Natural killer cell treated with Interleukin-12 subunit alpha and Interleukin-12 subunit beta and Interleukin-15 and Interleukin-18, amount 100 ng/mL, for 72 hours (primary cell): ENCODE measurements at regions not wholly inside any gene's neighbourhood (a gene's known extent, or its start where the extent isn't known, plus 50 kb on each side); places are given as distances from the start of the nearest gene placed in this dataset.

ENCODE experiments used
- ATAC-seq, 2 donors: fragments of 150-1000 bp; cut with Tn5 transposase in 1 of 2; sonication (Bioruptor Pico), chemical (Tn5 transposase) in 1 of 2; 2 replicates each; pipeline ENCODE4 v1.10.0; 2021
- DNase-seq: peaks from one replicate; pipeline ENCODE4 v3.0.0; 2022; ENCODE audit warnings: low spot score
- H3K27ac Mint-ChIP-seq, 2 donors: 1 replicate in 1 of 2; 2 replicates in 1 of 2; pipeline ENCODE4 v1.8.0; 2022; ENCODE audit warnings: mixed read lengths in 2 of 2, mild to moderate bottlenecking in 1 of 2, moderate library complexity in 1 of 2
- H3K27me3 Mint-ChIP-seq, 2 donors: 1 replicate in 1 of 2; 2 replicates in 1 of 2; pipeline ENCODE4 v1.8.0; 2022; ENCODE audit warnings: mixed read lengths in 2 of 2
- H3K36me3 Mint-ChIP-seq: one replicate; pipeline ENCODE4 v1.8.0; 2022; ENCODE audit warnings: mixed read lengths
- H3K4me1 Mint-ChIP-seq, 2 donors: 1 replicate in 1 of 2; 2 replicates in 1 of 2; pipeline ENCODE4 v1.8.0; 2022; ENCODE audit warnings: low read depth in 2 of 2, mixed read lengths in 2 of 2, mild to moderate bottlenecking in 1 of 2
- H3K4me3 Mint-ChIP-seq: one replicate; pipeline ENCODE4 v1.8.0; 2022; ENCODE audit warnings: mixed read lengths
- H3K9me3 Mint-ChIP-seq: 2 replicates; pipeline ENCODE4 v1.8.0; 2022; ENCODE audit warnings: mixed read lengths

DNA sequence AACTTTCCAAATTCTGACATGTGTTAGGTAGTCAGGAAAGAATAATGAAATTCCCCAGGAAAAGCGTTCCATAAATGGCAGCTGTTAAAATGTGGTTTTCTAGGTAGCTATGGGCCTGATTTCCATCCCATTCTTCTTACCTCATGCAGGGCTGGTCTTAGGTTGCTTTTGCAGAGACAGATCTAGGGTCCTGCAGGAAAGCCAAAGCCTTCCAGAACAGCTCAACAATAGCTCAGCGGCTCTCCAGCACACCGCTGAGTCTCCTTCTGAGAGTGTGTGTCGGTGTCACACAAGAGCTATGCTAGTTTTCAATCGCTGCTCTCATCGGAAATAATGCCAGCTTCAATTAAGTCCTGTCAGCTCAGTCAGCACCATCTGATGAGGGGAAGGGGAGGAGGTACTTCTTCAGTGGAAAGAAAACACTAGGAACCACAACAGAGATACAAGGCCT is 106.7 kb downstream of the TMEM30B start:
- H3K27me3 Mint-ChIP-seq, result peaks cover 30 to 50% of the 10 kb centered on the region in 2 donors
- H3K27ac Mint-ChIP-seq, result no peak overlapping the region
- peaks cover 9 to 15% of the 10 kb centered on the region in 2 donors for H3K4me1 Mint-ChIP-seq
- H3K9me3 Mint-ChIP-seq, result no peaks in the 10 kb centered on the region
- H3K4me3 Mint-ChIP-seq, result no peak overlapping the region
- DNase-seq (no peak), ATAC-seq (no peak)
- H3K36me3 Mint-ChIP-seq, result no peaks in the 10 kb centered on the region

DNA sequence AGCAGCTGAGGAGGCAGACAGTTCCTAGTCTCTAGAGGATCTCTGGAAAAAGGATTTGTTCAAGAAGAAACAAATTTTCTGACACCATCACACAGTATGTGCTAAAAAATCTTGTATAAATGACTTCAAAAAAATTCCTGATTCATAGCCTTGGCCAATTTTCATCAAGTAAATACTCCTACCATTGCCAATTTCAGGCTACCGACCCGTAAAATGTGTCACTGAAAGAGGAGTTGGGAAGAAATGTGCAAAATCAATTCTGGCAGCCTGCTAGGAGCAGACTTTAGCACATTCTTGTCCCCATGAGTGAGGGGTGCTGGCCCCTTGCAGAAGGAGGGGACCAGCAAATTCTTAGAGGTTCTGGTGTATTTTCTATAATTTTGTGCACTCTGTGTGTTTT is 109.4 kb downstream of the TMEM30B start:
- H3K27ac Mint-ChIP-seq, result no peak overlapping the region
- DNase-seq (no peak), ATAC-seq (no peak)
- peaks cover 18 to 31% of the 10 kb centered on the region in 2 donors for H3K27me3 Mint-ChIP-seq
- H3K9me3 Mint-ChIP-seq, result no peaks in the 10 kb centered on the region
- peaks cover 0 to 5% of the 10 kb centered on the region in 2 donors for H3K4me1 Mint-ChIP-seq
- no peak overlapping the region for H3K4me3 Mint-ChIP-seq
- H3K36me3 Mint-ChIP-seq, result no peaks in the 10 kb centered on the region

DNA sequence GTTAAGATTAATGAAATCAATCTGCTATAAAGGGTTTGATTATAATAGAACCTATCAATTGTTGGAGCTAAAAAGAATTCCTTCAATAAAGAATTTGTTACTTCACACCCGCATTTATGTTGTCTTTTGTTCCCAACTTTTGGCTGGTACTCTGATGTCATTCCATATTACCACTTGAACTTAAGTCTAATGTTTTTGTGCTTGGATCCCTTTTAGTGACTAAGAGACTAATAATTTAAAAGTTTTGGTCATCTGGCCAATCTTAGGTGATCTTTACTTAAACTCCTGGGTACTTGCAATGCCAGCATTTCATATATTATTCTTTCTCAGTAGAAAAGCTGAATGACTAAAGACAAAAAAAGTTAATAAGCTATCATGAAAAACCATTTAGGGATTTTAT is 113.0 kb downstream of the TMEM30B start:
- Mint-ChIP-seq H3K4me1 (no peaks in the 10 kb centered on the region), H3K4me3 (no peak overlapping the region), H3K36me3 (no peaks in the 10 kb centered on the region), H3K9me3 (peaks cover 4% of the 10 kb centered on the region), H3K27me3 (peaks cover 17 to 25% of the 10 kb centered on the region in 2 donors), H3K27ac (no peak overlapping the region)
- DNase-seq (no peak), ATAC-seq (no peak)

DNA sequence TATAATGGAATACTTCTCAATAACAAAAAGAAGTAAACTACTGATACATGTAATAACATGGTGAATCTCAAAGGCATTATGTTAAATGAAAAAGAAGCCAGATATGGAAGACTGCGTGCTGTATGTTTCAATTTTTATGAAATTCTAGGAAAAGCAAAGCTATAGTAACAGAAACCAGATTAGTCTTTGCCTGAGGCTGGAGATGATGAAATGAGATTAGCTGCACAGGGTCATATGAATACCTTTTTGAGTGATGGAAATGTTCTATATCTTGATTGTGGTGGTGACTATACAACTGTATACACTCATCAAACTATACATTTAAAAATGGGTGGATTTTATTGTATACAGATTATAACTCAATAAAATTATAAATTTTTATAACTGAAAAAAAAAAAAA is 113.5 kb downstream of the TMEM30B start:
- H3K27ac Mint-ChIP-seq, result no peak overlapping the region
- peaks cover 17 to 28% of the 10 kb centered on the region in 2 donors for H3K27me3 Mint-ChIP-seq
- H3K9me3 Mint-ChIP-seq, result peaks cover 4% of the 10 kb centered on the region
- DNase-seq (no peak), ATAC-seq (no peak)
- no peaks in the 10 kb centered on the region for H3K4me1 Mint-ChIP-seq
- no peaks in the 10 kb centered on the region for H3K36me3 Mint-ChIP-seq
- no peak overlapping the region for H3K4me3 Mint-ChIP-seq

DNA sequence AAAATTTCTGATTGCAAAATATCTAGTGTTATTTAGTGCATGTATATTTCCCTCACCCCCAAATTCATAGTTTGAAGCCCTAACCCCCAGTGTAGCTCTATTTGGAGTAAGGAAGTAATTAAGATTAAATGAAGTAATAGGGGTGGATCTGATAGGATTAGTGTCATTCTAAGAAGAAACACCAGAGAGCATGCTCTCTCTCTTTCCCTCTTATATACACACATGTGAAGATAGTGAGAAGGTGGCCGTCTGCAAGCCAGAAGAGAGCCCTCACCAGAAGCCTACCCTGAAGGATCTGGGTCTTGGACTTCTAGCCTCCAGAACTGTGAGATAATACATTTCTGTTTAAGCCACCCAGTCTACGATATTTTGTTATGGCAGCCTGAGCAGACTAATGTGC is 120.3 kb downstream of the TMEM30B start:
- ATAC-seq, result no peak
- no peak overlapping the region for H3K27ac Mint-ChIP-seq
- H3K9me3 Mint-ChIP-seq, result peaks cover 4% of the 10 kb centered on the region

DNA sequence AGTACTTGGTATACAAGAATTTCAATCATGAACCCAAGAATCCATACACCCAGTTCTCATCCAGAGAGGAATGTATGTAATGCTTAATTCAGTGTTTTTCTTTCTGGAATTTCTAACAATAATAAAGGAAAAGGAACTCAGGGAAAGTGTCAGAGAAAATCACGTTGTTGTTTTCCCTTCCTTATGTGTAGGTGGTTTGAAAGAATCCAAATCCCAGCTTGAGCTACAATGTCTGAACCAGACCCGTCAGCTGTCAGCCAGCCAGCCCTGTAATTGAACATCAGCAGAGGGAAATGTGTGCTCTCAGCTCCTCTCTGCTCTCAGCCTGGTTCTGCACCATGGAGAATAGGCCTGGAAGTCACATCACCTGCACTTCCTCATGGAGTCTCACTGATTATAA is 126.5 kb downstream of the TMEM30B start:
- DNase-seq (no peak), ATAC-seq (no peak)
- Mint-ChIP-seq H3K27me3 (peaks cover 15 to 18% of the 10 kb centered on the region in 2 donors), H3K9me3 (no peaks in the 10 kb centered on the region), H3K36me3 (no peaks in the 10 kb centered on the region), H3K27ac (no peak overlapping the region), H3K4me3 (no peak overlapping the region), H3K4me1 (peaks cover 0 to 3% of the 10 kb centered on the region in 2 donors)

More for the DNA sequence above, 120.3 kb downstream of the TMEM30B start:
- no peak overlapping the region for H3K4me3 Mint-ChIP-seq
- H3K4me1 Mint-ChIP-seq, result no peaks in the 10 kb centered on the region
- no peaks in the 10 kb centered on the region for H3K36me3 Mint-ChIP-seq
- no peak for DNase-seq
- H3K27me3 Mint-ChIP-seq, result peaks cover 24 to 41% of the 10 kb centered on the region in 2 donors

DNA sequence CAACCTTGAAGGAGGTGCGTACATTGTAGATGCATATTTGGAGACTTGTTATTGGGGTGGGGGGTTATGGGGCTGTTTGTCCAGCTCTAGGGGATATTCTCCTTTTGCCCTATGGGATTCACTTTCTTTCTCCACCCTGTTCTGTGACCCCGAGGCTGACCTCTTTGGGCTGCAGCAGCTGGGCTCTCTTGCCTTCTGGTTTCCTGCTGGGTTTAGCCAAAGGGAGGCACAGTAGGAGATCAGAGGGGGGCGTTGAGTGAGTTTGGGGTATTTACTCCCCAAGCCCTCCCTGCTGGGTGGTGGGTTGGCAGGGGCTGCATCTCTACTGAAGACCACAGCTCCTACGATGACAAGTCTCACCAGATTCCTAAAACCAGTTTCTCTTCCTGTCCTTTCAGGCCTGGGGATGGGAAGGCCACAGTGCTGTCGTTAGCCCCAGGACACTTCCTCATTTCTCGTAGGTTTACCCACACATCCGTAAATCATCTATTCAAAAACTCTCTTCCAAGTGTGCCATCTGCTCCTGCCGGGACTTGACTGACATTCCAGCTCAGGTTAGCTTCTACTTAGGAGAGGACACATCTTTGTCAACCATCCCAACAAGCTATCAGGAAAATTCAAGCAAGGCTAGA is 127.1 kb downstream of the TMEM30B start:
- Mint-ChIP-seq H3K9me3 (no peaks in the 10 kb centered on the region), H3K4me1 (peaks cover 0 to 3% of the 10 kb centered on the region in 2 donors), H3K4me3 (no peak overlapping the region), H3K36me3 (no peaks in the 10 kb centered on the region), H3K27me3 (peaks cover 15 to 18% of the 10 kb centered on the region in 2 donors), H3K27ac (no peak overlapping the region)
- no peak for ATAC-seq
- DNase-seq, result no peak

DNA sequence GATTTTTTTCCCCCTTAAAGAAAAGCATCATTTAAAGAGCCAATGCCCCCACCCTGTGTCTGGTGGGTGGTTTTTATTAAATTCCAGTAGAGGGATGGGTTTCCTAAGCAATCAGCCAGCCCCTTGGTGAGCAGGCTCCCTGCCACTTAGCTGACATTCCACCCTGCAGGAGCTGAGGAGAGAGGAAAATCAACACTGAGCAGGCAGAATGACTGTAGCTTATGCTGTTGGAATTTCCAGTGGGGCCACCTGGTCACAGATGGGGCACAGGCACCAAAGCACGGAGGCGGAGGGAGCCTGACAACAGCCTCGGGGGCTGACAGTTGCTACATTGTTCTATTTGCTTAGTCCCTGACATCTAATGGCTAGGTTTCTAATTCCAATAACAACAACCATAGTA is 127.7 kb downstream of the TMEM30B start:
- H3K9me3 Mint-ChIP-seq, result no peaks in the 10 kb centered on the region
- peaks cover 15 to 18% of the 10 kb centered on the region in 2 donors for H3K27me3 Mint-ChIP-seq
- DNase-seq (no peak), ATAC-seq (no peak)
- H3K4me3 Mint-ChIP-seq, result no peak overlapping the region
- H3K4me1 Mint-ChIP-seq, result peaks cover 0 to 3% of the 10 kb centered on the region in 2 donors
- H3K36me3 Mint-ChIP-seq, result no peaks in the 10 kb centered on the region
- H3K27ac Mint-ChIP-seq, result no peak overlapping the region

DNA sequence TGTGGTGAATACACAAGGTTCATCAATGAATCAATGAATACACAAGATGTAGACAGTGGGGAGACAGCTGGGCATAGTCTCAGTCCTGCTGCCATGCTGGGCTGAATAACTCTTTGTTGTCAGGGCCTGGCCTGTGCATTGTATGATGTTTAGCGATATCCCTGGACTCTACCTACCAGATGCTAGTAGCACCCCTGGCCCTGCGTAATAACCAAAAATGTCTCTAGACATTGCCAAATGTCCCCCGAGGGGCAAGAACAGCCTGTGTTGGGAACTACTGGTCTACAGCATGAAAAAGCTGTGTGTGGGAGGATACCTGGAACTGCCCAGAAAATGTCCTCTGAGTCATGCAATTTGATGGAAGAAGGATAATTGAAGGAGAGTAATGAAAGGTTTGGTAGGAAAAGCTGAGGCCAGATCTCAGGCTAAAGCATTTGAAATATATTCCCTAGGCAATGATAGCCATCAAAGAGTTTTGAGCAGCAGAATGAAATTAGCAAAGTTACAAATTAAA is 128.2 kb downstream of the TMEM30B start:
- DNase-seq (no peak), ATAC-seq (no peak)
- Mint-ChIP-seq H3K27ac (no peak overlapping the region), H3K4me1 (peaks cover 0 to 3% of the 10 kb centered on the region in 2 donors), H3K9me3 (no peaks in the 10 kb centered on the region), H3K4me3 (no peak overlapping the region), H3K36me3 (no peaks in the 10 kb centered on the region), H3K27me3 (peaks cover 15 to 18% of the 10 kb centered on the region in 2 donors)

DNA sequence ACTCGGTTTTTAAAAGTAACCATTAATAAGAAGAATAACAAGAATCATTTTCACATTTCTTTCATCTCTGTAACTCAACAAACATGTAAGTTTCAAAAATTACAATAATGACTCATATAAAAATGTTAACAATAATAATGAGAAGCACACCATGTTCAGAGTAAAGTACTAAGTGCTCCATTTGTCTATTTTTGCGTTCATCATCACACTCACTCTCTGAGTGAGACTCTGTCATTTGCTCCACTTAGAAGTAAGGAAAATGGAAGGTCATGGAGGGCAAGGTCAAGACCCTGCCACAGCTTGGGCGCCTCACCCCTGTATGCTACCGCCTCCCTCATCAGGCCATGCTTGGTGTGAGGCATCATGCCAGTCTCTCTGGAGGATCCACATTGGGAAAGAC is 129.9 kb downstream of the TMEM30B start:
- Mint-ChIP-seq H3K4me3 (no peak overlapping the region), H3K27ac (no peak overlapping the region), H3K9me3 (no peaks in the 10 kb centered on the region), H3K27me3 (peaks cover 8 to 13% of the 10 kb centered on the region in 2 donors), H3K4me1 (peaks cover 0 to 3% of the 10 kb centered on the region in 2 donors), H3K36me3 (no peaks in the 10 kb centered on the region)
- no peak for DNase-seq
- ATAC-seq, result peak in 1 of 2 donors; percentile 25

DNA sequence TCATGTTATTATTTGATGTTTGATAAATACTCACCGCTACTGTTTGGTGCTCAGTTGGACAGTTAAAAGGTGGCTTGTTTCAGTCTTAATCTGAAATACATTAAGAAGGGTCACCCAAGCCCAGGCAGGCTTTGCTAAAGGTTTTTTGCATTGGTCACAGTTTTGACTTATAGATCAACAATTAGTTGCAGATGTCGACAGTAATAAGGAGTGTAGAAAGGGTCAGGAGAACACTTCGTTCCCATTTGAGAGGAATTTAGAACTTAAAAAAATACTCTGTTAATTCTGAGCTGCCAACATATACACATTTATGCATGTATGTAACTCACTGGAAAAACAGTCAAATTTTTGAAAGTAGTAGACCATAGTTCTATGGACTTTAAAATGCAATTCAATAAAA is 130.3 kb downstream of the TMEM30B start:
- no peak overlapping the region for H3K4me3 Mint-ChIP-seq
- H3K27ac Mint-ChIP-seq, result no peak overlapping the region
- H3K9me3 Mint-ChIP-seq, result no peaks in the 10 kb centered on the region
- H3K27me3 Mint-ChIP-seq, result peaks cover 8 to 13% of the 10 kb centered on the region in 2 donors
- ATAC-seq (no peak), DNase-seq (no peak)
- H3K36me3 Mint-ChIP-seq, result no peaks in the 10 kb centered on the region
- H3K4me1 Mint-ChIP-seq, result peaks cover 0 to 3% of the 10 kb centered on the region in 2 donors

DNA sequence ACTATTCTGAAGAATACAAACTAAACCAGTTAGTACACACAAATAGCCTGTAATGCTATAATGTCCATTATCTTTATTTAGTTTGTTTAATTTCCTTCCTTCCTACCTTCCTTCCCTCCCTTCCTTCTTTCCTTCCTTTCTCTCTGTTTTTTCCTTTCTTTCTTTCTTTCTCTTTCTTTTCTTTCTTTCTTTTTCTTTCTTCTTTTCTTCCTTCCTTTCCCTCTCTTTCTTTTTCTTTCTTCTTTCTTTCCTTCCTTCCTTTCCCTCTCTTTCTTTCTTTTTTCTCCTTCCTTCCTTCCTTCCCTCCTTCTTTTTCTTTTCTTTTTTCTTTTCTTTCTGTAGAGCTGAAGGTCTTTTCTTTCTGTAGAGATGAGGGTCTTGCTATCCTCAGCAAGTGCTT is 131.2 kb downstream of the TMEM30B start:
- DNase-seq, result no peak
- Mint-ChIP-seq H3K4me1 (no peaks in the 10 kb centered on the region), H3K9me3 (no peaks in the 10 kb centered on the region), H3K36me3 (no peaks in the 10 kb centered on the region), H3K4me3 (no peak overlapping the region), H3K27ac (no peak overlapping the region), H3K27me3 (peaks cover 8 to 10% of the 10 kb centered on the region in 2 donors)
- ATAC-seq, result no peak

DNA sequence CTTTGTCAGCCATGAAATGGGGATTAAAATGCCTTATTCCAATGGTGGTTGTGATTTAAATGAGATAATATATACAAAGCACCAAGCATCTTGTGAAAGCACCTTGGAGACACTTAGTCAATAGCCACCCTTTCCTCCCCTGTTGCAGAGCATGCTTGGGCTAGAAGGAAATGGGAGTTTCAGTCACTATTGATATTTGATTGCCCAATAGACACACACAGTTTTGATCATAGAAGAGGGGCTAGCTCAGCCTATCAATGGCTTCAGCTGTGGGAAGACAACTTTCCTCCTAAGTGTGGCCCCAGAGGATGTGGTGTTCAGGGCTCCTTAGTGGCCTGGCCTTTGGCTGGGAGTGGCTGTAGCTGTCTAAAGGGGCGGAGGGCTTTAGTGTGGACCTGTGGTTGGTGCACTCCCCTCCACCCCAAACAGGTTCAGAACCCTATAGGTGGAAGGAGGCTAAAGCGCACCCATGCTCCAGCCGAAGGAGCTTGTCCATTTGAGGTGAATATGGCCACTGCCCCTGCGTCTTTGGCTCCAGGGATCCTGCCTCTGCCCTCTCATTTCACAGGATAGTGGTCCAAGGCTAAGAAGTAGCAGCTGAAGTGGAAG is 132.3 kb downstream of the TMEM30B start:
- Mint-ChIP-seq H3K36me3 (peaks cover 6% of the 10 kb centered on the region), H3K27ac (no peak overlapping the region), H3K27me3 (peaks cover 8 to 12% of the 10 kb centered on the region in 2 donors)

DNA sequence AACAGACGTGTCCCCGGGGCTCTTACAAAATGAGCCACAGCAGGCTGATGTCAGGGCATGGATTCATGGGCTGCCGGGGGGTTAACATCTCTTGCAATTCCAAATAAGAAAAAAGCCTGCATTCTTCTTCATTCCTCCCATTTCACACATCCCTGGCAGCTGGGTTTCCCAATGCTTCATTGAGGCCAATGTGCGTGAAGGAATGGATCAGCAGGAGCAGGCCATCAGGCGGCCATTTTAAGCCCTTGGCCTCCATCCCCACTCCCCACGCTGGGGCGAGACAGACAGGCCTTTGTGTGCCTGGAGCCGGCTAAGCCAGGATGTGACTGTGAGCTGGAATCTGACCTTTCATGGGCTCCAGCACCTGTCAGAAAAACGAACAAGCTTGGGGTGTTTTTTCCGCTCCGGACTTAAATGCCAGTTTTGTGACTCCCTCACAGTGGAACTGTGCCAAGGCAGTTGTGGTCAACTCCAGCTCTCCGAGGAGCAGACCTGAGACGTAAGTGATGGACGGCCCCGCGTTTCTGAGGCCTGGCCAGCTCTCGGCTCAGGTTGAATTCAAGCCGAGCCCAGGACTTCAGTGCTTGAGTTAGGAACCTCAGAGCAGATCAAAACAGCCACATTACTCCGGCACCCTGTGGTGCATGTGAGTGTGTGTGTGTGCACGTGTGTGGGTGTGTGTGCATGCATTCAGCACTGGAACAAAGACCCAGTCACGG is 133.1 kb downstream of the TMEM30B start:
- DNase-seq (no peak), ATAC-seq (no peak)
- H3K27me3 Mint-ChIP-seq, result peaks cover 8 to 11% of the 10 kb centered on the region in 2 donors
- no peak overlapping the region for H3K27ac Mint-ChIP-seq
- H3K4me1 Mint-ChIP-seq, result no peaks in the 10 kb centered on the region
- H3K36me3 Mint-ChIP-seq, result peaks cover 6% of the 10 kb centered on the region
- H3K9me3 Mint-ChIP-seq, result peaks cover 5% of the 10 kb centered on the region
- H3K4me3 Mint-ChIP-seq, result no peak overlapping the region

More for the DNA sequence above, 132.3 kb downstream of the TMEM30B start:
- no peak overlapping the region for H3K4me3 Mint-ChIP-seq
- DNase-seq, result no peak
- ATAC-seq, result no peak
- peaks cover 5% of the 10 kb centered on the region for H3K9me3 Mint-ChIP-seq
- H3K4me1 Mint-ChIP-seq, result no peaks in the 10 kb centered on the region
